ENCODE measurements at regions not wholly inside any gene's neighbourhood (a gene's known extent, or its start where the extent isn't known, plus 50 kb on each side); places are given as distances from the start of the nearest gene placed in this dataset.

GRCh38 chr6:144613859-144614258 is 328.7 kb downstream of the UTRN start:
- no peak overlapping the region for H3K27ac ChIP-seq
- no peak for TF ChIP-seq CTCF (conservative IDR thresholded peaks at IDR 0.05)

GRCh38 chr6:144615870-144616269 is 330.7 kb downstream of the UTRN start:
- H3K27ac ChIP-seq, result no peak overlapping the region
- no peak for TF ChIP-seq CTCF (conservative IDR thresholded peaks at IDR 0.05)

GRCh38 chr6:144617191-144617590 is 332.1 kb downstream of the UTRN start:
- no peak for TF ChIP-seq CTCF (conservative IDR thresholded peaks at IDR 0.05)
- no peak overlapping the region for H3K27ac ChIP-seq

- no peak for TF ChIP-seq CTCF (conservative IDR thresholded peaks at IDR 0.05)
- no peak overlapping the region for H3K27ac ChIP-seq
These were observed 332.6 kb downstream of the UTRN start for GRCh38 chr6:144617708-144618107.

- no peak overlapping the region for H3K27ac ChIP-seq
- TF ChIP-seq CTCF (conservative IDR thresholded peaks at IDR 0.05), result no peak
These were observed 334.8 kb downstream of the UTRN start for GRCh38 chr6:144619966-144620365.

- H3K27ac ChIP-seq, result no peak overlapping the region
- no peak for TF ChIP-seq CTCF (conservative IDR thresholded peaks at IDR 0.05)
These were observed 336.2 kb downstream of the UTRN start for GRCh38 chr6:144621332-144621731.

GRCh38 chr6:144624246-144624645 is 339.1 kb downstream of the UTRN start:
- no peak for TF ChIP-seq CTCF (conservative IDR thresholded peaks at IDR 0.05)
- peak overlapping the region; percentile 22; the same call in 1 of the 2 replicates for H3K27ac ChIP-seq

- peak overlapping the region; percentile 22; the same call in 1 of the 2 replicates for H3K27ac ChIP-seq
- no peak for TF ChIP-seq CTCF (conservative IDR thresholded peaks at IDR 0.05)
These were observed 339.6 kb downstream of the UTRN start for GRCh38 chr6:144624716-144625115.

Measured in VCaP (cell line).